Activated CD4-positive, alpha-beta memory T cell treated with anti-CD3 and anti-CD28 coated beads, Interleukin-2, amount 10 ng/mL, durations not matched to agents 7 days and 5 days (primary cell): ENCODE measurements at regions not wholly inside any gene's neighbourhood (a gene's known extent, or its start where the extent isn't known, plus 50 kb on each side); places are given as distances from the start of the nearest gene placed in this dataset.
"Not testable (repeated sequence)": the region's sequence is repeated elsewhere in the genome, so short reads cannot be mapped to it uniquely, and the experiment has no call there.

Source experiments
- CTCF ChIA-PET: fragments of 350-600 bp; sonication (Branson Sonifier 250); formaldehyde crosslinking; loops from one replicate; lab custom pipeline; 2021; ENCODE audit warnings: antibody characterized with exemption, inconsistent platforms; lab: Charles Lee
- POLR2A ChIA-PET: fragments of 350-600 bp; sonication (Branson Sonifier 250); formaldehyde crosslinking; loops from one replicate; lab custom pipeline; 2021; ENCODE audit warnings: antibody characterized with exemption; lab: Charles Lee
- DNase-seq: peaks from one replicate; pipeline ENCODE4 v3.0.0-alpha.2; 2020
- H3K27ac Mint-ChIP-seq: one replicate; pipeline ENCODE4 v1.8.0; 2021; ENCODE audit warnings: mild to moderate bottlenecking, mixed read lengths
- H3K27me3 Mint-ChIP-seq: one replicate; pipeline ENCODE4 v1.8.0; 2021; ENCODE audit warnings: mixed read lengths
- H3K36me3 Mint-ChIP-seq: one replicate; pipeline ENCODE4 v1.8.0; 2021; ENCODE audit warnings: low read depth, mixed read lengths
- H3K4me1 Mint-ChIP-seq: one replicate; pipeline ENCODE4 v1.8.0; 2021; ENCODE audit warnings: mixed read lengths
- H3K4me3 Mint-ChIP-seq: one replicate; pipeline ENCODE4 v1.8.0; 2021; ENCODE audit warnings: mild to moderate bottlenecking, mixed read lengths
- H3K9me3 Mint-ChIP-seq: one replicate; pipeline ENCODE4 v1.8.0; 2021; ENCODE audit warnings: mixed read lengths

DNA sequence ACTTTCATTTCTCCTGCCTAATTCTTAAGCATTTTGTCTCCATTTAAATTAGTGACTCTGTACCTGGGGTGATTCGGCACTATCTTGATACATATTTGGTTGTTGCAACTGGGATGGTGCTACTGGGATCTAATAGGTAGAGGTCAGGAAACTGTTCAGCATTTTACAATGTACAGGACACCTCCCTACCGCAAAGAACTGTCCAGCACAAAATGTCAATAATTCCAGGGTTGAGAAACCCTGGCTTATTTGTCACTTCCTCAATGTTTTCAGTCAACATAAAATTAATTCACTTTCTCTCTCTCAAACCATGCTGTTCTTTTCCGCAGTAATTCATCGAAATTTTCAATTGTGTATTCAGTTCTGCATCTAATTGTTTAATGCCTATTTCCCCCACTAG is 151.4 kb upstream of the CALCR start:
- ChIA-PET CTCF (no interaction called here), POLR2A (no interaction called here)
- DNase-seq, result no peak
- Mint-ChIP-seq H3K4me1 (no peaks in the 10 kb centered on the region), H3K4me3 (no peak overlapping the region), H3K27me3 (no peaks in the 10 kb centered on the region), H3K36me3 (no peaks in the 10 kb centered on the region), H3K27ac (no peak overlapping the region), H3K9me3 (no peaks in the 10 kb centered on the region)

DNA sequence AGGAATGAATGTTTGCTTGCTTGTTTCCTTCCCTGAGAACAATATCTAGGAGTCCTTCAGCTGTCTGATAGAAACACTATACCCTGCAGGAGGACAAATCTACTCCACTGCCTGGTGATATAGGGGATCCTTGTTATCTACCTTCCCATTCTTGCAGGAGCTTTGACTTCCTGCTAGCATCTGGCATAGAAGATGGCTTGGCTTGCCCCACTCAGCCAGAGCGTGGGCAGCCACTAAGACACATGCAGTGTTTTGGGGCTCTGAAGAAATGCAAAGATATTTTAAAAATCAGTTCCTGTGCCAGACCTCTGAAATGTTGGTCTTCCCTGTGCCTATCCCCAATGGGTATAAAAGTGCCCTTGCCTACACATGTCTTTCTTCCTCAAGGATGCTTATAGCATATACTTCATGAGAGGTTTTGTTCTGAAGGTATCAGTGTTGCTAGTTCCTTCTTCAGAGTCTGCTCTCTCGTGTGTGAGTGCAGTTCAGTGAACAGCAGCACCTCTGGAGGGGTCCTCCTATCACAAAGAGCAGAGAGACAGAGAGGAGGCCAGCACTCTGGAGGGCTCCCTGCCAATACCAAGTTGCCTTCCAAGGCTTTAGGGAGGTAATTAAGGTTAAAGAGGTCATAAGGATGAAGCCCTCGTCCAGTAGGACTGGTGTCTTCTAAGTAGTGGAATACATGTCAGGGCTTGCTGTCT is 149.1 kb upstream of the CALCR start:
- H3K27me3 Mint-ChIP-seq, result no peaks in the 10 kb centered on the region
- ChIA-PET CTCF (no interaction called here), POLR2A (no interaction called here)
- no peaks in the 10 kb centered on the region for H3K36me3 Mint-ChIP-seq
- H3K4me1 Mint-ChIP-seq, result no peaks in the 10 kb centered on the region
- H3K9me3 Mint-ChIP-seq, result no peaks in the 10 kb centered on the region
- no peak overlapping the region for H3K27ac Mint-ChIP-seq
- no peak for DNase-seq
- no peak overlapping the region for H3K4me3 Mint-ChIP-seq

DNA sequence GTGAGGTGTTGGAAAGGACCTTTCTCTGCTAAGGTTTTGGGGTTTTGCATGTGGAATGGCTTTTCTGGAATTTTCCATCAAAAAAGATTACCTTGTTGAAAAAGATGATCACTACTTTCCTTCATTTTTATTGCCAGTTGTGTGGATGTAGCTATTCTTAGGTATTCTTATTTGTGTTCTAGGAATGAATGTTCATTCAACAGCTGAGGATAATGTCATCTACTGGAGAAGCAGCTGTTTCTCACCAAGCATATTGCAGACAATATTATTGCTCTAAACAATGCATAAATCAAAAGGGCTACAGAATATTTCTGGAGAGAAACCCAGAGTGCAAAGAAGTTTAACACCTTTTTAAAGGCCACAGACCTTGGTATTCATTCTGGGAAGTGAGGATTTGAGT is 145.6 kb upstream of the CALCR start:
- CTCF ChIA-PET, result no interaction called here

DNA sequence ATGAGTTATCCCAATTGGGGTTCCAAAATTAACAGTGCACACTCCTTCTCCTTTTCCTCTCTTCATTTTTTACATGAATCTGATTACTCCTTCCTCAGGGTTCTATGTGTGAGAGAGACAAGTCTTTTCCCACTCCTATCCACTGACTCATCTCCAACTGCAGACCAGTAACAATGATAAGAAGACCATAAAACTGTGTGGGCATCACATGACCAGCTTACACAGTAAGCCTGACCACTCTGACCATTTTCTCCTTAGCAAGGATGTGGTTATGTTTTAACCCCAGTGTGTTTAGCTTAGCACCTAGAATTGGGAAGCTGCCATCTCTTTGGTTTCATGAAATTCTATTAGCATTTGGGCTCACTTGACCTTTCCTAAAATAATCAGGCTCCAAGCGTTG is 145.0 kb upstream of the CALCR start:
- POLR2A ChIA-PET, result no interaction called here
- no peaks in the 10 kb centered on the region for H3K4me1 Mint-ChIP-seq
- H3K27me3 Mint-ChIP-seq, result no peaks in the 10 kb centered on the region
- H3K27ac Mint-ChIP-seq, result no peak overlapping the region
- H3K9me3 Mint-ChIP-seq, result no peaks in the 10 kb centered on the region
- no peak overlapping the region for H3K4me3 Mint-ChIP-seq
- DNase-seq, result no peak
- CTCF ChIA-PET, result no interaction called here
- no peaks in the 10 kb centered on the region for H3K36me3 Mint-ChIP-seq

More for the DNA sequence above, 145.6 kb upstream of the CALCR start:
- Mint-ChIP-seq H3K4me1 (no peaks in the 10 kb centered on the region), H3K27ac (no peak overlapping the region), H3K4me3 (no peak overlapping the region), H3K36me3 (no peaks in the 10 kb centered on the region), H3K27me3 (no peaks in the 10 kb centered on the region), H3K9me3 (no peaks in the 10 kb centered on the region)
- DNase-seq, result no peak
- POLR2A ChIA-PET, result no interaction called here

DNA sequence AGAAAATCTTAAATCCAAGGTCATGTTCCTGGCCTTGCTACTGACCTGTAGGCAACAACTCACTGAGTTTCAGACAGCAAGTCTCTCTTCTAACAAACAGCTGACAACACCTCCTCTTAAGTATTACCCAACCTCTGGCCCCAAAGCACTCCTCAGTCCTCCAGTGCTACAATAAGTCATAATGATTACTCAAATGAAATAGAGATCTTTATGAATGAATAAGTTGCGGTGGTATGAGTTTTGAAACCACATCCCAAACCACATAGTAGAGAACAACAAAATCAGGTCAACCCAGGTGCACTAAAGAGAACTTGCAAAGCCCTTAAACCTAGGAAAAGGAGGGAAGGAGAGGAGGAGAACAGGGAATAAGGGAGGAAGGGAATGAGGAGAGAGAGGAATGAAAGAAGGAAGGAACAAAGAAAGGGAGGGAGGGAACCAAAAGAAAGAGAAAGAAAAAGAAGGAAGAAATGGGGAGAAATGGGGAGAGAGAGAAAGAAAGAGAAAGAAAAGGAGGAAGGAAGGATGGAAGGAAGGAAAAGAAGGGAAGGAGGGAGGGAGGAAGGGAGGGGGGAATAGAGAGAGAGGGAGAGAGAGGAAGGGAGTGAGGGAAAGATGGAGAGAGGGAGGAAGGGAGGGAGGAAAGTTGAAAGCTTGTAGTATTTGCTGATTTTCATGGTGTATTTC is 142.8 kb upstream of the CALCR start:
- ChIA-PET POLR2A (no interaction called here), CTCF (no interaction called here)
- Mint-ChIP-seq H3K9me3 (no peaks in the 10 kb centered on the region), H3K4me1 (no peaks in the 10 kb centered on the region), H3K27ac (no peak overlapping the region), H3K27me3 (no peaks in the 10 kb centered on the region), H3K36me3 (no peaks in the 10 kb centered on the region), H3K4me3 (no peak overlapping the region)
- no peak for DNase-seq

DNA sequence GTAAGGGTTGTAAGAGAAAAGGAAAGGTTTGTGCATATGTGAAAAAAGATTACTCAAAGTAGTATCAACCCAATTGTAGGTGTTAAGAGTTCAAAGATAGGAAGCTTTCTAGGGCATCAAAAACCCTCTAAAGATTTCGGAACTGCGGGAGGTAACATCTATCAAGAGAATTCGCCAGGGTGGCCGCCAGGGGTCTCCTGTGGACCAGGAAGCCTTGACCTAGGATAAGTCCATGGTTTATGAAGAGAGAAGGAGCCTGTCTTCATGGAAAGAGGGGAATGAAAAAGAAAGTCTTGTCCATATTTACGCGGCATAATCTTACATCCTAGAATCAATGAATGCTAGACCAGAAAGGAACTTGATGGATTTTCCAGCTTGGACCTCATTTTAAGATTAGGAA is 140.7 kb upstream of the CALCR start:
- Mint-ChIP-seq H3K9me3 (no peaks in the 10 kb centered on the region), H3K4me3 (no peak overlapping the region), H3K4me1 (no peaks in the 10 kb centered on the region), H3K36me3 (no peaks in the 10 kb centered on the region), H3K27me3 (no peaks in the 10 kb centered on the region), H3K27ac (no peak overlapping the region)
- ChIA-PET CTCF (no interaction called here), POLR2A (no interaction called here)
- DNase-seq, result peak; percentile 24

DNA sequence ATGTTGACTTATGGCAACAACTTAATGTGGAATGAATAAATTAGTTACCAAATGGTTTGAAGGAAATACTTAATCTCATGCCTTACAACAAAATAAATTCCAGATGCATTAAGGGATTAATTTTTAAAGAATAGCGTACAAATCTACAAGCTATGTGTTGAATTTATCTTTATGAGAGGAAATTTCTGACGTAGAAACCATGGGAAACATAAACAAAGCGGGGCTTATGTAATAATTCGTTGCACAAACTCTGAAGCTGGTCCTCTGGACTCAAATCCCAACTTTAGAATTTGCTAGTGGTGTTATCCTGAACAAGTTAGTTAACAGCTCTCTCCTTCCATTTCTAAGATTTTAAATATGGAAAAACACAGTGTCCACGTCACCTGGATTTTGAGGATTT is 137.4 kb upstream of the CALCR start:
- Mint-ChIP-seq H3K4me3 (no peak overlapping the region), H3K36me3 (no peaks in the 10 kb centered on the region), H3K4me1 (no peaks in the 10 kb centered on the region), H3K27me3 (no peaks in the 10 kb centered on the region), H3K27ac (no peak overlapping the region), H3K9me3 (no peaks in the 10 kb centered on the region)
- CTCF ChIA-PET, result no interaction called here
- POLR2A ChIA-PET, result no interaction called here
- DNase-seq, result no peak

DNA sequence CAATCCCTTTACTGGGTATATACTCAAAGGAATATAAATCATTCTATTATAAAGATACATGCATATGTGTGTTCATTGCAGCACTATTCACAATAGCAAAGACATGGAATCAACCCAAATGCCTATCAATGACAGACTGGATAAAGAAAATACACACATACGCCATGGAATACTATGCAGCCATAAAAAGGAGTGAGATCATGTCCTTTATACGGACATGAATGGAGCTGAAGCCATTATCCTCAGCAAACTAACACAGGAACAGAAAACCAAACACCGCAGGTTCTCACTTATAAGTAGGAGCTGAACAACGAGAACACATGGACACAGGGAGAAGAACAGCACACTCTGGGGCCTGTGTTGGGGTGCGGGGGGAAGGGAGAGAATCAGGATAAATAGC is 133.7 kb upstream of the CALCR start:
- POLR2A ChIA-PET, CTCF ChIA-PET: not testable (repeated sequence)

DNA sequence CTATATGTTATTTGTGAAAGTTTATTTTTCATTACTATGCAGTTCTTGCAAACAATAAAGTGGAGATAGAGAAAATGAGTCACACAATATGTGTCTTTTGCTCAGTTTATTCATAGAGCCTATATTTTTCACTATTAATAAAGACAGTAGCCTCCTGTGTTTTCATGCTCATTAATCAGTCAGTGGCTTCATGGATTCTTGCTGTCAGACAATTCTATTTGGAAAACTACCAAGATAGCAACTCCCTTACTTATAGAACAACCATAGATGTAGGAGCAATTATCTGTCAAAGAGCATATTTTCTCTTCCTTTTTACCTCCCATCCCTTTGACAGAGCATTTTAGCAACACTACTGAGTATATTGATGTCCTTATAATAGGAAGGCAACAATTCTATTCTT is 132.7 kb upstream of the CALCR start:
- H3K27ac Mint-ChIP-seq, result no peak overlapping the region
- CTCF ChIA-PET, result no interaction called here
- H3K4me3 Mint-ChIP-seq, result no peak overlapping the region
- H3K9me3 Mint-ChIP-seq, result no peaks in the 10 kb centered on the region
- DNase-seq, result no peak
- H3K27me3 Mint-ChIP-seq, result no peaks in the 10 kb centered on the region
- POLR2A ChIA-PET, result no interaction called here
- no peaks in the 10 kb centered on the region for H3K4me1 Mint-ChIP-seq
- H3K36me3 Mint-ChIP-seq, result no peaks in the 10 kb centered on the region

More for the DNA sequence above, 133.7 kb upstream of the CALCR start:
- H3K4me3 Mint-ChIP-seq, H3K36me3 Mint-ChIP-seq, H3K4me1 Mint-ChIP-seq, DNase-seq, H3K27ac Mint-ChIP-seq, H3K9me3 Mint-ChIP-seq, H3K27me3 Mint-ChIP-seq: not testable (repeated sequence)

DNA sequence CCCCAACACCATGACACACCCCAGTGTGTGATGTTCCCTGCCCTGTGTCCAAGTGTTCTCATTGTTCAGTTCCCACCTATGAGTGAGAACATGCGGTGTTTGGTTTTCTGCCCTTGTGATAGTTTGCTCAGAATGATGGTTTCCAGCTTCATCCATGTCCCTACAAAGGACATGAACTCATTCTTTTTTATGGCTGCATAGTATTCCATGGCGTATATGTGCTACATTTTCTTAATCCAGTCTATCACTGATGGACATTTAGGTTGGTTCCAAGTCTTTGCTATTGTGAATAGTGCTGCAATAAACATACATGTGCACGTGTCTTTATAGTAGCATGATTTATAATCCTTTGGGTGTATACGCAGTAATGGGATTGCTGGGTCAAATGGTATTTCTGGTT is 131.6 kb upstream of the CALCR start:
- H3K27me3 Mint-ChIP-seq, H3K4me1 Mint-ChIP-seq, H3K9me3 Mint-ChIP-seq, DNase-seq, POLR2A ChIA-PET, H3K4me3 Mint-ChIP-seq, CTCF ChIA-PET, H3K36me3 Mint-ChIP-seq, H3K27ac Mint-ChIP-seq: not testable (repeated sequence)

DNA sequence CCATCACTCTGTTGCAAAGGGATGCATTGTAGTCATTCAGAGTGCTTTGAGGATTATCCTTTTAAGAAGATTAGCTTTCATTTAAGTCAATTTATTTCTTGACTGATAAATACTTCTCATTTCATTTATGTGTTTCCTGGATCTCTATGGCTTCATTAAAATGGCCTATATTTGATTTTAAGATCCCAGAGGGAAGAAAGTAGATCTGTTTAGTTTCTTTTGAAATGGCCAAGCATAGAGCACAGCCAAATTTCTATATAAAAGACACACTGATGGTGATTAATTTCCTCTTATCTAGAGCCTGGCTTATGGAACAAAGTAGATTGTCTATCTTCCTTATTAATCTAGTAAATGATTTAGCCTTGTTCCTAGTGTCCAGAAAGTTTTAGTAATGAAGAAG is 129.7 kb upstream of the CALCR start:
- H3K4me3 Mint-ChIP-seq, result no peak overlapping the region
- H3K4me1 Mint-ChIP-seq, result no peaks in the 10 kb centered on the region
- H3K36me3 Mint-ChIP-seq, result no peaks in the 10 kb centered on the region
- no peak overlapping the region for H3K27ac Mint-ChIP-seq
- ChIA-PET CTCF (no interaction called here), POLR2A (no interaction called here)
- no peaks in the 10 kb centered on the region for H3K27me3 Mint-ChIP-seq
- no peak for DNase-seq
- H3K9me3 Mint-ChIP-seq, result no peaks in the 10 kb centered on the region

DNA sequence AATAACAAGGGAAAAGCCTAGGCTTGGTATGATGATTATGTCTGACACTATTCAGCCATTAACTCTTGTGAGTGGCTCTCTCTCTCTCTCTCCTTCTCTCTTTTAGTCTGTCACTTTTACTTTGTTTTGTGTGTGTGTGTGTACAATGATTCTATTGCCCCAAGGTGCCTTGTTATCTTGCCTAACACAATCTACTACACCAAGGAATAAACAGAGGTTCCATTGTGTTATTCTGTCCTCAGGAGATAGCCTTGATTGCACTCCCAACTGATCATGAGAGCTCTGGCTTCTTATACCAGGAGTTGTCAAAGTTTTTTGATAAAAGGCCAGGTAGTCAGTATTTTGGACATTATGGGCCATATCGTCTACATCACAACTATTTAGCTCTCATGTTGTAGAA is 123.4 kb upstream of the CALCR start:
- Mint-ChIP-seq H3K27ac (no peak overlapping the region), H3K4me3 (no peak overlapping the region), H3K4me1 (no peaks in the 10 kb centered on the region), H3K27me3 (no peaks in the 10 kb centered on the region), H3K36me3 (no peaks in the 10 kb centered on the region), H3K9me3 (no peaks in the 10 kb centered on the region)
- ChIA-PET POLR2A (no interaction called here), CTCF (no interaction called here)
- no peak for DNase-seq

DNA sequence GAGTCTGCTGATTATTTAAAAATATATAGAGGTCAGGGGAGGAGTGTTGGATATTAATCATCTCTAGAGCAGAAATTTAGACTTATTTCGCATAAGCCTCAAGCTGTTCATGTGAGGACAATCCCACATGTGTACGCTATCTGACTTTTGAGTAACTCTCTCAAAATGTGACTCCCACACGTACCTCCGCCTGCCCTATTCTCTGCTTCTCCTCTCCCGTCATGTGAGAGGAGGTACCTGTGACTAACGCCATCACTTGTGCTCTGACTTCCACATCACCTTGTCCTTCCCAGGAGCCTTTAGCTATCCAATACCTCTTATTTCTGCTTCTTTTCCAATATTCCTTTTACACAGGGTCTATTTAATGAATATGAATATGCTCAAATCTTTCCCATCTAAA is 119.3 kb upstream of the CALCR start:
- ChIA-PET CTCF (no interaction called here), POLR2A (no interaction called here)
- Mint-ChIP-seq H3K27me3 (no peaks in the 10 kb centered on the region), H3K4me3 (no peak overlapping the region), H3K4me1 (no peaks in the 10 kb centered on the region), H3K9me3 (no peaks in the 10 kb centered on the region), H3K36me3 (no peaks in the 10 kb centered on the region), H3K27ac (no peak overlapping the region)
- no peak for DNase-seq

DNA sequence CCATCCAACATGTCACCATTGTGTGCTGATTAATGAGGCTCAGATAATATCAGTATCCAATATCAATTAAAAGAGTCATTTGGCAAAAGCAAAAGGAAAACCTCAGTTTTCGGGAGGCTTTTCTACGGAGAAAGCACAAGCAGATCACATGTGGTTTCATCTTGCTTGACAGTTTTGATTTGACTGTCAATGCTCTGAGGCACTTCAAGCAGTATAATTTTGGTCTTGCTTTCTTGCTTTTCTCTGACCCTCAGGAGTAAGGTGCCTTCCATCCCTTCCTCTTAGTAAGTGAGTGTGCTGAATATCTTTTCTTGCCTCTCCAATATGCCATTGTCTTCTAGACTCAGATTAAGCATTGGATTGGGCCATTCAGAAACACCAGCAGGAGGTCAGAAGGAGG is 115.5 kb upstream of the CALCR start:
- POLR2A ChIA-PET, result no interaction called here

More for the DNA sequence above, 115.5 kb upstream of the CALCR start:
- H3K27me3 Mint-ChIP-seq, result peaks cover 3% of the 10 kb centered on the region
- no peaks in the 10 kb centered on the region for H3K9me3 Mint-ChIP-seq
- CTCF ChIA-PET, result no interaction called here
- H3K36me3 Mint-ChIP-seq, result no peaks in the 10 kb centered on the region
- no peak overlapping the region for H3K4me3 Mint-ChIP-seq
- H3K27ac Mint-ChIP-seq, result no peak overlapping the region
- no peaks in the 10 kb centered on the region for H3K4me1 Mint-ChIP-seq
- no peak for DNase-seq
